ENCODE measurements at regions not wholly inside any gene's neighbourhood (a gene's known extent, or its start where the extent isn't known, plus 50 kb on each side); places are given as distances from the start of the nearest gene placed in this dataset.
"Not testable (repeated sequence)": the region's sequence is repeated elsewhere in the genome, so short reads cannot be mapped to it uniquely, and the experiment has no call there.

GRCh38 chr3:95751509-95751908 lies 1062.9 kb upstream of the EPHA6 start:
- DNase-seq (ENCODE audit: low read depth, low spot score): no peak

GRCh38 chr3:95752199-95752598 lies 1062.2 kb upstream of the EPHA6 start:
- DNase-seq (ENCODE audit: low read depth, low spot score): no peak

GRCh38 chr3:95758707-95759106 lies 1055.7 kb upstream of the EPHA6 start:
- DNase-seq (ENCODE audit: low read depth, low spot score): no peak

GRCh38 chr3:95759614-95760301 lies 1054.6 kb upstream of the EPHA6 start:
- DNase-seq (ENCODE audit: low read depth, low spot score): no peak

GRCh38 chr3:95775486-95776094 lies 1038.8 kb upstream of the EPHA6 start:
- no peak for DNase-seq (ENCODE audit: low read depth, low spot score)

GRCh38 chr3:95781598-95781997 lies 1032.8 kb upstream of the EPHA6 start:
- no peak for DNase-seq (ENCODE audit: low read depth, low spot score)

- DNase-seq (ENCODE audit: low read depth, low spot score): no peak
Measured at GRCh38 chr3:95789111-95789510, 1025.3 kb upstream of the EPHA6 start.

GRCh38 chr3:95797081-95797480 lies 1017.3 kb upstream of the EPHA6 start:
- no peak for DNase-seq (ENCODE audit: low read depth, low spot score)

GRCh38 chr3:95798628-95799027 lies 1015.8 kb upstream of the EPHA6 start:
- no peak for DNase-seq (ENCODE audit: low read depth, low spot score)

GRCh38 chr3:95810462-95810861 lies 1003.9 kb upstream of the EPHA6 start:
- DNase-seq (ENCODE audit: low read depth, low spot score): no peak

- no peak for DNase-seq (ENCODE audit: low read depth, low spot score)
Measured at GRCh38 chr3:95813244-95813643, 1001.1 kb upstream of the EPHA6 start.

- no peak for DNase-seq (ENCODE audit: low read depth, low spot score)
Measured at GRCh38 chr3:95815828-95816227, 998.6 kb upstream of the EPHA6 start.

GRCh38 chr3:95826419-95826818 lies 988.0 kb upstream of the EPHA6 start:
- no peak for DNase-seq (ENCODE audit: low read depth, low spot score)

GRCh38 chr3:95832146-95832545 lies 982.2 kb upstream of the EPHA6 start:
- DNase-seq (ENCODE audit: low read depth, low spot score): no peak

GRCh38 chr3:95860628-95861027 lies 953.8 kb upstream of the EPHA6 start:
- DNase-seq (ENCODE audit: low read depth, low spot score): not testable (repeated sequence)

- DNase-seq (ENCODE audit: low read depth, low spot score): no peak
Measured at GRCh38 chr3:95883801-95884200, 930.6 kb upstream of the EPHA6 start.

GRCh38 chr3:95886616-95887015 lies 927.8 kb upstream of the EPHA6 start:
- DNase-seq (ENCODE audit: low read depth, low spot score): no peak

GRCh38 chr3:95887114-95887513 lies 927.3 kb upstream of the EPHA6 start:
- no peak for DNase-seq (ENCODE audit: low read depth, low spot score)

- DNase-seq (ENCODE audit: low read depth, low spot score): no peak
Measured at GRCh38 chr3:95894820-95895219, 919.6 kb upstream of the EPHA6 start.

- DNase-seq (ENCODE audit: low read depth, low spot score): no peak
Measured at GRCh38 chr3:95899494-95899893, 914.9 kb upstream of the EPHA6 start.

- no peak for DNase-seq (ENCODE audit: low read depth, low spot score)
Measured at GRCh38 chr3:95899911-95900310, 914.5 kb upstream of the EPHA6 start.

- no peak for DNase-seq (ENCODE audit: low read depth, low spot score)
Measured at GRCh38 chr3:95901948-95902347, 912.4 kb upstream of the EPHA6 start.

- no peak for DNase-seq (ENCODE audit: low read depth, low spot score)
Measured at GRCh38 chr3:95905182-95905581, 909.2 kb upstream of the EPHA6 start.

GRCh38 chr3:95911767-95912166 lies 902.6 kb upstream of the EPHA6 start:
- no peak for DNase-seq (ENCODE audit: low read depth, low spot score)
